ENCODE measurements at regions not wholly inside any gene's neighbourhood (a gene's known extent, or its start where the extent isn't known, plus 50 kb on each side); places are given as distances from the start of the nearest gene placed in this dataset.

DNA sequence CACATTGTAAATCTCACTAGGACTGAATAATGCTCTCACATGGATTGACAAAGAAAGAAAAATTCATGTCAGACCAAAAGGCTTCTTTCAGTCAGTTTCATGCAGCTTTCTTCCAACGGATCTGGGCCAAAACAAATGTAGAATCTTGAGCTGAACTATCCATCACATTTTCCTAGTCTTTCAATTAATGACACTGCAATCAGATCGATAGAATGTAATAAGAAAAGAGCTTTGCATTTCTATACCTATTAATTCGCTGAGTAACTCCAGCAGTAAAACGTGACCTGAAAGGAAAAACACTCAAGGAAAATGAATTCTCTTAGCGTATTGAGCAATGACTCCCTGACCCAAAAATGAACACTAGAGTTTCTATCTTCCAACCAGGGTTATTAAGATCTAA, 194.8 kb upstream of the BLID start:
- no peak for DNase-seq

DNA sequence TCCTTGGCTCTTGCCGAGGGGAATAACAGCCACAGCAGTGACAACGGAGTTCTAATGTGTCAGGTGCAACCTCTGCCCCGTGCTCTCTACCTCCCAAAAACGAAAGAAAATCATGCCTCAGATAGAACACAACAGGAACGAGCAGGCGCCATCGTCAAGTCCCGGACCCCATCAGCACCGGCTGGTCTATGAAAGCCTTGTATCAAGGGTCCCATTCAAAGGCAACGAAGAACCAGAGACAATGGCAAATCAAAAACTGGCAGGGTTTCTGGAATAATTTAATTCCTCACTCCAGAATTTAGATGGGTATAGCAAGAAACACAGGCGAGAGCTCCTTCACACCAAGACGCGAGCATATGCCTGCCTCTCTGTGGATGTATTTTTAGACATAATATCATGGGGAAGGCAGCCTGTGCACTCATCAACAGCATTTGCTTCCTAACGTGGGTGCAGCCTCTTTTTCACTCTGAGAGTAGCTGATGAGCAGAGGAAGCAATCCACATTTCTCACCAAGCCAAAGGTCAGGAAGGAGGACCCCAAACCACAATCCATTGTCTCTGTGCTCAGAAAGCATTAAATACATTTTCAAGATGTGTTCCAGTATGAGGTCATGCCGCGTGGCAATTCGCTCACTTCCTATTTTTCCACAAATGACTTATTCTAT, 193.4 kb upstream of the BLID start:
- DNase-seq: no peak

DNA sequence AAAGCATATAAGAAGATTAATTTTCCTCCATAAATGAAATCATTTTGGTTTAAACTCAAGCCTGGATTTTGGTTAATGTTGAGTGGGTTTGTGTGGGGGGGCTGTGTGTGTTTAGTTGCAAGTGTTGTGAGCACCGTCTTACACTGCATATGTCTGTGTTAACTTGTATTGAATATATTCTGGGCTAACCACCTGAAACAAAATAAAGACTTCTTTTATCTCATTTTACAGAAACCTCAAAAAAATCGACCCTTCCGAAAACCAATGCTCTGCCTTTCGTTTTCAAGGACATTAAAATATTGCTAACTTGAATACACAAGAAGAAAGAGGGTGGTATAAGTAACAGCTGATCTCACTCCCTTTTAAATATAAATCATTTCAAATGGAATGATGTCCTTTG, 192.2 kb upstream of the BLID start:
- no peak for DNase-seq

DNA sequence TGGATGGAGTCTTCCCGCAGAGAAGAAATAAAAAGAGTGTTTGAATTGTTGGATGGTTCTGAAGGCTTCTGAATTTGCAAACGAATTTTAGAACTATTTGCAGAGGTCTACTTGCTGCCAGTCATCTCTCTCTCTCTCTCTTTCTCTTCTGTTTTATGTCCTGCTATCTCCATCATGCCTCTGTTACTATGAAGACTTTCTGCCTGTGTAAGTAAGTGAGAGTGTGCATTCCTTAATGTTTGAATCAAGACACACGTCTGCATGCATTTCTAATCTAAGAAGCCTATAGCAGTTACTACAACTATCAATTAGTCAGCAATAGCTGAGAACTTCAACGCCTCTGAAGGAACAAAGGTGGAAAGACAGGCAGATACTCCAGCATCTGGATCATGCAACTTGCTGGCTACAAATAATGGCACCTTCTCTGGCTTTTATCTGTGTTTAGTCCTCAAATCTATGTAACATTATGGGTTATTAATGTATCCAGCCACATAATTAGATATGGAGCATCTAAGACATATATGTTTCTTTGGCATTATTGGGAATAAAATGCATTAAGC, 191.5 kb upstream of the BLID start:
- DNase-seq: no peak

DNA sequence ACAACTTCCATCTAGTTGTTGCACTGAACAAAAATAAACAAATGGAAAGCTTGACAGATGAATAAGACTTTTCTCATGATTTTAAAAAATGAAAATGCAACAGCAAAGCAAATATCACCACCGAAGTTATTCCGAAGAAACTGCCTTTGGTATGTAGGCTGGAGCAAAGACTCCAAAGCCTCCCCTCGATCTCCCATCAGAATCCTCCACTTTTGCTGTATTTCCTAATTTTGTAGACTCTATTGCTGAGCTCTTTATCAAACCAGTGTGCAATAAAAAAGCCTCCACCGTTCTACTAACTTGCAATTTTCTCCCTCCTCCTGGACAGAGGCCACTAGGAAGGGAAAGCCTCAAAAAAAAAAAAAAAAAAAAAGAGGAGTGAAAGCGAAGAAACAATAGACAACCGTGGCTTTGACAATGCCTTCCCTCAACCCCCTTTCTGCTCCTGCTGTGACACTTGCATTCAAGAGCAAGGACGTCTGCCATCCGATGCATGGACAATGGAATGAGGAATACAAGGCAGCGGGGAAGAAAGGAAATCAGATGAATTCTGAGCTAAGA, 190.9 kb upstream of the BLID start:
- DNase-seq: no peak

DNA sequence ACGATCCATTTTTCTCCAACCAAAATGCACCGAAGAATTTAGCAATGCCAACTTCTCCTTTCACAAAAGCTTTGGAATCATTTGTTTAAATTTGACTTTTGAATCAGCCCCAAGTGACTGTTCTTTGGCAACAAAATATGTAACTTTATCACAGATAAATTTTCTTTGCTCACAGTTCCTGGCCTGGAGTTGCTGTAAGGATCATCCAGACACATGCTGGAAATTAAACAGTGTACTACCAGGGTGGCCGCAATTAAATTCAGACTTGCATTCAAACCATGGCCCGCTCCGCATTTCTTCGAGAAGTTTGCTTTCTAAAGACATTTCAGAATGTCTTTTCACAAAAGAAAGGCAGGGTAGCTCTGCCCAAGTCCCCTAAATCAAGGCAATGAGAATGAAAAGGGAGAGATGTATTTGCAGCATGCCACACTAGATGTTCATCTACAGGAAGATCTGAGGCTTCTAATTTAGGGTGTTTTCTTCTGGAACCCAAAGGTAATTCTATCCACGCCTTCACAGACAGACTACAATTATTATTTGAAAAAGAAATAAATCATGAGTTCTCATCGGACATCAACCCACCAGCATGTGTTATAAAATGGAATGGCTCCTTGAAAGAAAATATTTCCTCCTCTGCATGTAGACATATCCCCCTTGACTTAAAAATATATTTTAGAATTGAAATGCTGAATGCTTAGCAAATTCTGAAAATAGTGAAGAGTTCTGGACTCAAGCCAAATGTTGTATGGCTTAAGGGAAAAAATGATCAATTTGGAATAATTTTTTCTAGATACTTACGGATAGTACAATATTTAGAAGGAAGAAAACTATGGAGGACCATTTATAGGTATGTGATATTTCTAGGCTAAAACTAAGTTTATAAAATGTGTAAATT, 189.7 kb upstream of the BLID start:
- no peak for DNase-seq

DNA sequence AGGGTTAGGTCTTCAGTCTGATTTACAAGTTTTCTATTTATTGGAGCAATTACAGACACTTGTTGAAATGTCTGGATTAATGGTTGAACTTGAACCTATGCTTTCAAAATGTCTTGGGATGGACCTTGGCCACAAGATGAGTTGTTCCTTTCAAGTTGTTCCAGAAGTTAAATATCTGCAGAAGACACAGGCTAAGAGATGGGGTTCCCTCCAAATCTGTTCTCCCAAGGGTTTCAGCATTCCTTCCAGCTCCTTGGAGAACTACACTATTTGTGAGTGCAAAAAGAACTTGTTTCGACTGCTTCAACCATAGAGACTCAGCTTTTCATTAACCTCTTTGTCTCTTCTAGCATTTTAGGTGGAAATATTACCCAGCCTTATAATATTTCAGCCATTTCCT, 189.0 kb upstream of the BLID start:
- no peak for DNase-seq

DNA sequence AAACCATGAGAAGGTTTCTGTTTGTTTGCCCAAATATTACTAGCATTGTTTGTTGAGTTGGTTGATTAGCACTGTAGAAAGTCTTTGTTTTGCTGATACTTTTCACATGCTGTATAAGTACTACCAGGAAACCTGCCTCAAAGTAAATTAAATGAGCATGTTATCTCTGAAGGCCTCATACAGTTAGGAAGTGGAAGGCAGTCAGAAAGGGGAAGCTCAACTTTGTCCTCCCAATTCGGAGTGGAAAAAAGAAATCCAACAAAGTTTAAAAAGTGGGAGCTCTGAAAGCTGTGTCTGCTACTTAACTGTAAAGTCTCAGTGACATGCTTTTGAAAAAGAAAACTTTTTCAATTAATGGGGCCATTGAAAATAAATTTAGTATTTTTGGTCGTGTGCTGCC, 188.3 kb upstream of the BLID start:
- no peak for DNase-seq

DNA sequence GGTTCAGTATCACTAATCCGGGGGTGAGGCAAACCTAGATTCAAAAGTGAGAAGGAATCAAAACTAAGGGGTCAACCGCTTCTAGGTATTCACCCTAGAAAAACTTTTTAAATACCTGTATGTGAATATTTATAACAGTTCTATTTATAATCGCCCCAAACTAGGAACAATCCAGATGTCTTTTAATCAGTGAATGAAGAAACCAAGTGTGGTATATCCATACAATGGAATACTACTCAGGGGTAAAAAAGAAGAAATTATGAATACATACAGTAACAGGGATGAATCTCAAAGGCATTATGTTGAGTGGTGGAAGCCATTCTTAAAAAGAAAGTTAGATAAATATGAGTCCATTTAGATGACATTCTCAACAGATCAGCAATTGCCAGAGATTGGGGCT, 178.0 kb upstream of the BLID start:
- DNase-seq: no peak

DNA sequence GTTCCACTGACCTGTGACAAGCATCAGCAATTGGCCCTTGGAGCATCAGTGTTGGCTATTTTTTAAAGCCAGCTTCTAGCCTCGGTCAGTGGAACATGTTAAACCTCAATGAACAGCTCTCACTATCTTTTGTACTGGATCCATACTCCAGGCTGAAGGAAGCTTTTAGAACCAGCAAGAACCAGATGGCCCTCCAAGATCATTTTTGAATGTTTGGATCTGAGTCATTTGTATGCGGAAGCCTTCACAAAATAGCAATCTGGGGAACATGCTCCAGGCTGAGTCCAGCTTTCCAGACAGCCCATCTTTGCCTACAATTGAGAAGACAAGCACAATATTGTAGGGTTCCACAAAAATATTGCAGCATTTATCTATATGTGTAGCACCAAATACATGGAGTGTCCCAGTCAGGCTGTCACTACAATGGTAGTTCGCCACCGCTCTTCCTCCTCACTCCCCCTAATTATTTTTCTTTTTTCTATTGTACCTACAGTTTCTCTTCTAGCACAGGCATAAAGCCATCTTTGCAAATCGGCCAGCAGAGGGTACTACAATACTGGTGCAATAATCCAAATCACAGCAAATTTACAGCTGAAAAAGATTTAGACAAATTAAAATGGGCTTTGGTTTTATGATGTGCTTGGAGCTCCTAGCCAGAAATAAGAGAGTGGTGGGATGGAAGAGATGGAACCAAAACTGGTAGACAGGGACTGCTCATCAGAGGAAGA, 177.4 kb upstream of the BLID start:
- no peak for DNase-seq

DNA sequence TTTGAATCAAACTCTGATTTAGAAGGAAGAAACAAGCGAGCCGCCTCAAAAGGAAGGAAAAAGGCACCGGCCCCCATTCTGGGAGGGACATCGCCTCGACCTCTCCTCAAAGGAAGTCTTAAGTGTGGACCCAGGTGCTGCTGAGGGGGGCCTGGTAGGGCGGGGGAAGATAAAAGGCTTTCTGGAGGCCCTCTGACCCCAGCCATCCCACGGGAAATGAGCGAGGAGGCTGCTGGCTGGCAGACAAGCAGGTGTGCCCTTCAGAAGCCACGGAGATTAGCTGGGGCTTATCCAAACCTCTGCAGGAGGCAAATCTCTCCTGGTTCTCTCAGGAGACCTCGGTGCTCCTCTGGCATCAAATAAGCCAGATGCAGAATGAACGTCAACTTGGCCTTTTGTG, 171.4 kb upstream of the BLID start:
- no peak for DNase-seq

DNA sequence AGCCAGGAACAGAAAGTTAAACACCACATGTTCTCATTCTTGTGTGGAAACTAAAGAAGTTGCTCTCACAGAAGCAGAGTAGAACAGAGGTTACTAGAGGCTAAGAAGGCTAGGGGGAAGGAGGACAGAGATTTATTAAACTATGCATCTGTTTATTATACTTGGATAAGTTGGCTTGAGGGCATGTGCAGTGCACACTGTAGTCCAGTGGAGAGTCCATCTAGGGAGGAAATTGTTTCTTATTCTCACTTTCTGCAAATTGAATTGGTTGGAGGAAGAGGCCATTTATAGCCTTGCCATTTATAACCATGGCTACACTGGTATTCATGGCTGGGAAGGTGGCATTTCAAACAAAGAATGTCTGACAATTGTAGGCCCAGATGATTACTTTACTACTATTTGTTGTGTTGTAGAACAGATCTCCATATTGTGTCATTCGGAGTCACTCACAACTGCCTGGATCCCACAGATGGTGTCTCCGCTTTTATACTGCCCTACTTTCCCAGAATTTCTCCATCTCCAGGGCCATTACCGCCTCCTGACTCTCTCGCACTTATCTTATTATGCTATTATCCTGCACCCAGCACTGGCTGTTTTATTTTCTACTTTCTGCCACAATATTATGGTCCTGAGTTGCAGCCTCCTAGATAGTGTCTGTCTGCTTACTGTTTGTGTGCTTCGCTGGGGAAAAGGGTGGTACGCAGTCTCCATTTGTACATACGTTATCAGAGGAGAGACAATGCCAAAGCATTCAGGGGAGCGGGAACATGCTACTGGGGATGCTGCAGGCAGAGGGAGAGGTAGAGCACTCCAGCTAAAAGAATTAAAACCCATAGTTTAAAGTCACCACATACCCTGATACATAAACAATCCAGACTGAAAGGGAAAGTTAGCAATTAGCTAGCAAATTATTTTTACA, 169.3 kb upstream of the BLID start:
- no peak for DNase-seq

DNA sequence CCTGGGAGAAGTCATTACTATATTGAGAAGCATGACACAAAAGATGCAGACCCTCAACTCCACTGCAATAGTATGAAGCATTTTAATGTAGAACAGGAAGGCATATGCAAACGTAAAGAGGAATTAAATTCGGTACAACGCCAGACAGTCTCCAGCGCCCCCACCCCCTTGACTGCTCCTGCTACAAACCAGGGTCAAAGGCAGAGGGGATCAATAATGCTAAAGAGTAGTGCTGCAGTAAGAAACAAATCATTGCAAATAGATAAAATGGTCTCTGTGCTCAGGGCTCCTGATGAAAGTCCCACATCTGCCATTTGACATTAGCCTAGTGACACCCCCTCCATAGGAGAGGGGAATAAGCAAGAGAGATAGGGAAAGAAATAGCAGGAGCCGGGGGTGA, 164.9 kb upstream of the BLID start:
- no peak for DNase-seq

DNA sequence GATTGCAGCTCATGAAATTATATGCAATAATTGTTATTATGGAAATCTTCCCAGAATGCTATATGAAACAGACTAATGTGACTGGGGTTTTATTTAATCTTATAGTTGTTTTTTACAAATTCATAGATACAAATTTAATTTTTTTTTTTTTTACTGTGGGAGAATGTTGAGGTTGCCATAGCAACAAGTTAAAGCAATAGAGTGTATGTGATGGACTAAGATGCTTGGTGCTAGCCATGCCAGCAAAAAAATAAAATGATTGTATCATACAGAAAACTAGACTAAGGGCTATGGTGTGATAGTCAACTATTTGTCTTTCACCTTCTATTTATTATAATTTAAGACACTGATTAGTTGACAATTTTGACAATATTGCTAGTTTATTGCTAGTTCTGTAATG, 163.2 kb upstream of the BLID start:
- DNase-seq: no peak

DNA sequence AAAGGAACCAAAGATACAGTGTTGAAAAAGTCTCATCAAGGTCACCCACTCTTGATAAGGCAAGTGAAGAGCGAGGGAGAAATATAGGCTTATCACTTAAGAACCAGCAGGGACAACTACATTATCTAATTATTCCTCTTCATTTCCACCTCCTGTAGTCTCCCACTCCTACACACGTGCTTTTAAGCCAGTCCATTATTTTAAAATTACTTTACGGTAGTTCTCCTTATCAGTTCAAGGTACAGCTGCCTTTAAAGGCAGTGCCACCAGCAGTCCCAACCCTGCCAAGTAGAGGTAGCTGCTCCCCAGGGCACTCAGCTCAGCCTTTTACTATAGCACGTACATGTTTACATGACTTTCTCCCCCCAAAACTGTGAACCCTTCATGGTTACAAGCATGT, 161.5 kb upstream of the BLID start:
- DNase-seq: no peak

DNA sequence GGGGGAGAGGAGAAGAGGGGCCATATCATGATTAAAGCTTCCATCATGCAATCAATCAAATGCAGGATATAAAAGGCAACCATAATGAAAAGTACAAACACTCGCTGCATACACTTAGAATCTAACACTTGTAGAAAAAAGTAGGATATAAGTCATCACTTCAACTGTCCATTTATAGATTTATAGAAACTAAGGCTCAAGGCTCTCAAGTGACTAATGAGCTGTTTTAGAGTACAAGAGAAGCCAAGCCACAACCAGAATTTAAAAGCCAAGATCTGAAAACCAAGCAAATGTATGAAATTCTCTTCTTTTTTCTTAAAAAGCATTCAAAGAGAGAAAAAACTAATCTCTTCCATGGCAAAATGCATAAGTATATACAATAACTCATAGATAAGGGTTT, 160.2 kb upstream of the BLID start:
- DNase-seq: no peak

DNA sequence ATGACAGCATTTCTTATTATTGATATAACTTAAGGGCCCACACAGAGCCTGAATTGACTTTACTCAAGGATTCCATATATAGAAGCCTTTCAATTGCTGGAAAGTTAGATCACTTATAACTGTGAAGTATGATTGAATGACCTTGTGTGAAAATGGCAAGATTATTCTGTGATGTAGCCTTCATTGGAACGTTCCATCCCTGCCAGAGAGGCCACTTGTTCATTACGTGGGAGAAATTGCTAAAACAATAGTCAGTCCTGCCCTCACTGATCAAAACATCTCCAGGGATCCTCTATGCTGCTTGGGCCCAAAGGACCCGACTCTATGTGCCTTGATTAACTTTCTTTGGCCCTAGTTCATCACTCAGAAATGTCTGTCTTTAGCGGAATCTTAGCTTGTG, 159.5 kb upstream of the BLID start:
- DNase-seq: no peak

DNA sequence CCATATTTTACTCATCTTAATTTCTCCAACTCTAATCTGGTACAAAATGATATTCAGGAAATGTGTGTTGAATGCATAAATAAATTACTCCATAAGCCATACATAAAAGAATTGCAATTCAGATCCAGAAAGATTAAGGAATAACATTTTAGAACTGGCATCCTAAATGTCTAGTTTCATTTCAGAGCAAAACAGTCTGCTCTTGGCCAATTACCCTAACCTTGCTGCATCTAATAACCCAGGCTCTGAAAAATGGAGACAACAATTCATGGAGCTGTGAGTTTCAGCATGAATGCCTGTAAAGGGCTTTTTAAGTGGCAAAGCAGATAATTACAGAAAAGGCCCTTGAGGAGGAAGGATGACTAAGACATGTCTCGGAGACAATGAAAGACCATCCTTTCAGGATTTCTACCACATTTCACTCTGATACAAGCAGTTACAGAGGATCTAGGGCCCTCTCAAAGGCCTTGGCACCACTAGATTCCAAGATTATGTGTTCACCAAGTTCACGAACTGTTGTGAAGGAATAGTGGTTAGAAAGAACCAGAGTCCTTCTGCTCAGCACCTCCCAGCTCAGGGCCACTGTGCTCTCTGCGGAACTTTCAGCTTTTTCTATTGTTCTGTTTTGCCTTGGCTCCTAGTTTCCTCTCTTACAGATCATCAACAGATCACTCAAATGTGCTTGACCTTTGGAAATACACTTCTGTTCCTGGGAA, 157.6 kb upstream of the BLID start:
- DNase-seq: no peak

DNA sequence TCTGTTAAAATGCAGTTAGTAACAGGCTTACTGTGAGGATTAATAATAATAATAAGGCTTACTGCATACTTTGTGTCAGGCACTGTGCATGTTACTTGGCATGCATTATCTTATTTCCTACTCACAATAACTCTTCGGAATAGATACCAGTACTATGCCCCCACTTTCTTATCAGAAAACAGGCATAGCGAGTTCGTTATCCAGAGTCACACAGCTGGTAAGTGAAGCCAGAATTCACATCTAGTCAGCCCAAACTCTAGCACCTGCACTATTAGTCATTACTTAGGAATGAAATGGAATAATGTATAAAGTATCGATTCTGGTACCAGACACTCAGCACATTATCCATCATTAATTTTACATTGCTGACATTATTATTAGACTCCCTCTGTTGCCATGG, 155.7 kb upstream of the BLID start:
- no peak for DNase-seq

DNA sequence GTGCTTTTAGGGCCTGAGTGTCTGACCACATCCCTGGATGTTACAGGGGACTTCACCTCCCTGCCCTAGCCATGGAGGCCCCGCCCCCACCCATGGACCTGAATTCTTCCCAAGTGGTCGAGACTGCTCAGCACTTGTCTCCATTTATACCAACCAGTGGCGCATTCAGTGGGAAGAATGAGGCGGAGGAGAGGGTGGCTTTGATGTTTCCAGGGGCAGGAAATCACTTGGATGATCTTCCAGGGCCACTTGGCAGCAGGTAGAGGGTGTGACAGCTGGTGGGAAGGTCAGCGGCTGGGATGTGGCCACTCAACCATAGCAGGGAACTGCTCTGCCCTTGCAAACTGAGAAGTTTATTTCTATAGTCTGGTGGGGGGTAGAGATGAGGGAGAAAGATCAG, 155.1 kb upstream of the BLID start:
- no peak for DNase-seq

DNA sequence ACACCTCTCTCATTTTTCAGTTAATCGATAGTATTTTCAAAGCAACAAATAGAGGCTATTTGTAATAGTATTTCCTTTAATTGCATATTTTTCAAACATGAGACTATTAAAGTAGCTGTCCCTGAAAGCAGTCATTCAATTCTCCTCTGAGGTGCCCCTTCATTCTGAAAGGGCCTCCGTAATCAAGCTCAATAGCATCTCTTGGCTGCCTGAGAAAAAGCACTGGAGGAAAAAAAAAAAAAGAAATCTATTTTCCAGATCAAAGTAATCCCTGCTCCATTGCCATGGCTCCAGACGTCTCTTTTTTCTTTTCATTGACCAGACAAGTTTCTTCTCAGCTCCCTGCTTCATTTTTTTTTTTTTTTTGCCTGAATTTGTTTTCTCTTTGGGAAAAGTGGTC, 154.5 kb upstream of the BLID start:
- no peak for DNase-seq

DNA sequence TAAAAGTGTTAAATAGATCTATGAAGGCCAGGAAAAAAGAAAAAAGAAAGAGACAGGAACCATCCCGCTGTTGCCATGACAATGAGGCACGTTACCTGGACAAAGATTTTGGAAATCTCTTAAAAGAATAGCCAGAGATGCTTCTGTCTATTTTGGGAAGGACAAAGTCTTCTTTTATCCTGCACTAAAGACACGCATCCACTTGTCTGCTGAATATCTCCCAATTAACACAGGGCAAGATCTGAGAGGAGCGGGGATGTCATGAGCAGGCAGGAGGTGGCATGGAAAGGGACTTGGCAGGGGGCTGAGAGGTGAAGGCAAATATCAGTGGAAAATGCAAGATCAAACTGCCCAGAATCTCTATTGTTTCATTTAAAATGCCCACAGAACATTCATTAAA, 153.8 kb upstream of the BLID start:
- no peak for DNase-seq
